Adipocyte (in vitro differentiated cells): ENCODE measurements at regions not wholly inside any gene's neighbourhood (a gene's known extent, or its start where the extent isn't known, plus 50 kb on each side); places are given as distances from the start of the nearest gene placed in this dataset.

Experiments
- DNase-seq: peaks from one replicate; pipeline ENCODE4 v3.0.0-alpha.2; 2015; ENCODE audit warnings: low read depth
- H3K27me3 ChIP-seq: replicated peaks from 2 replicates; pipeline ENCODE4 v1.7.0; 2013; ENCODE audit warnings: mild to moderate bottlenecking, low read length, moderate library complexity; ENCODE audit not compliant: control insufficient read depth, insufficient read depth
- H3K36me3 ChIP-seq: 2 replicates; pipeline ENCODE4 v1.7.0; 2013; ENCODE audit warnings: low read length, mild to moderate bottlenecking, moderate library complexity; ENCODE audit not compliant: control insufficient read depth, insufficient read depth, severe bottlenecking
- H3K4me1 ChIP-seq: 2 replicates; pipeline ENCODE4 v1.7.0; 2013; ENCODE audit warnings: mild to moderate bottlenecking, low read length, moderate library complexity; ENCODE audit not compliant: control insufficient read depth, insufficient read depth
- H3K4me3 ChIP-seq: 2 replicates; pipeline ENCODE4 v1.7.0; 2013; ENCODE audit warnings: mild to moderate bottlenecking, low read length, moderate library complexity
- H3K9ac ChIP-seq: 2 replicates; pipeline ENCODE4 v1.7.0; 2013; ENCODE audit warnings: mild to moderate bottlenecking, low read length, moderate library complexity
- H3K9me3 ChIP-seq: 2 replicates; pipeline ENCODE4 v1.7.0; 2013; ENCODE audit warnings: mild to moderate bottlenecking, low read length, moderate library complexity; ENCODE audit not compliant: control insufficient read depth

GRCh38 chr16:80459331-80459777 is 81.4 kb upstream of the DYNLRB2 start:
- Histone ChIP-seq H3K36me3 (no peaks in the 10 kb centered on the region), H3K9ac (no peak overlapping the region), H3K27me3 (no peaks in the 10 kb centered on the region), H3K4me1 (peaks cover 18% of the 10 kb centered on the region), H3K9me3 (no peaks in the 10 kb centered on the region), H3K4me3 (no peak overlapping the region)
- no peak for DNase-seq

- DNase-seq = no peak
- Histone ChIP-seq H3K4me3 (no peak overlapping the region), H3K9me3 (no peaks in the 10 kb centered on the region), H3K36me3 (no peaks in the 10 kb centered on the region), H3K27me3 (no peaks in the 10 kb centered on the region), H3K4me1 (peaks cover 18% of the 10 kb centered on the region), H3K9ac (no peak overlapping the region)
Measured at GRCh38 chr16:80457871-80458270, 82.9 kb upstream of the DYNLRB2 start.

DNA sequence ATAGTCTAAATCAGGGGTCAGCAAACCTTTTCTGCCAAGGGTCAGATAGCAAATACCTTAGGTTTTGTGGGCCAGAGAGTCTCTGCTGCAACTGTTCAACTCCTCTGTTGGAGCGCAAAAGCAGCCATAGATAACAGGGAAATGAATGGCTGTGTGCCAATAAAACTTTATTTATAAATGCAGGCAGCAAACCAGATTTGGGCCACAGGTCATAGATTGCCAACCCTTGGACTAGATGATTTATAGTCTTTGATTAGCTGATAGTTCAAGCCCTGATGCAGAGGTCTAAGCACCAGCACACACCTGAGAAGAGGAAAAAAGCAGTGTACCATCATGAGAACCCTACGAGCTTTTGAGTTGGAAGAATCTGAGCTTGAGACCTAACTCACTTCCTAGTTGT is 86.0 kb upstream of the DYNLRB2 start:
- no peaks in the 10 kb centered on the region for H3K27me3 ChIP-seq
- DNase-seq = no peak
- no peaks in the 10 kb centered on the region for H3K9me3 ChIP-seq
- no peaks in the 10 kb centered on the region for H3K36me3 ChIP-seq
- no peak overlapping the region for H3K4me3 ChIP-seq
- H3K4me1 ChIP-seq = peaks cover 10% of the 10 kb centered on the region
- H3K9ac ChIP-seq = no peak overlapping the region

DNA sequence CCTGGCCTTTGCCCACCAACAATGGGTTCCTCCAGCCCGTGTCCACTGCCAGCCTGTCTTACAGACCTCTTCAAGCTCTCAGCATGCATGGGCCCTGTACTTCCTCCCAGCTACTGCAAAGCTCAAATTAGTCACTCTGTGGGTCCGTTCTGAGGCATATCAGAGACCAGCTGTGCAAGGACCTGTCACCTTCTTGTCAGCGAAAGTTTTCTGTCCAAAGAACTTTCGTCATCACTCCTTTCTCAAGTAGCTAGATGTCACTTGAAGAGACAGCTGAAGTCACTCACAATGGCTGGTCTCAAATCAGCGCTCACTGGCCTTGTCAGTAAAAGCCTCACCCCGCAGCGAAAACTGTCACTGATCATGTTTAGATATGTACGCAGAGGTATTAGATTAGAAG is 91.4 kb upstream of the DYNLRB2 start:
- DNase-seq = no peak
- no peak overlapping the region for H3K9ac ChIP-seq

DNA sequence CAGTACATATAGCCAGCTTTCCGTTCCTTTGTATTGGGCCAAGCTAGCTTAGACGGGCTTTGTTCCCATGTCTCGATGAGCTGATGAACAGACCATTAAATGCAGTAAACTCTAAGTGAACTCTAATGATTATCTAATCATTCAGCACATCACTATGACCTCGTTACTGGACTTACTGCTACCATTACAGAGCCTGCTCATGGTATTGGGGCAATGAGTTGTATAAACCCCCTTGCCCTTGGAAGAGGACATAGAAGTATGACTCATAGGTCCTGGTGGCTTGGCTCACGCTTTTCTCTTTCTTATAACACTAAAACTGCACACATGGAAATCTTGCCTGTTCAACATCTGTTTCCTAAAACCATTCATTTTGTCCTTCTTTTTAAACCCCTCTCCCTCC is 93.6 kb upstream of the DYNLRB2 start:
- Histone ChIP-seq H3K27me3 (no peaks in the 10 kb centered on the region), H3K9me3 (no peaks in the 10 kb centered on the region)
- no peak for DNase-seq

More for the DNA sequence above, 91.4 kb upstream of the DYNLRB2 start:
- Histone ChIP-seq H3K4me1 (peaks cover 4% of the 10 kb centered on the region), H3K36me3 (no peaks in the 10 kb centered on the region), H3K27me3 (no peaks in the 10 kb centered on the region), H3K9me3 (no peaks in the 10 kb centered on the region), H3K4me3 (no peak overlapping the region)

DNA sequence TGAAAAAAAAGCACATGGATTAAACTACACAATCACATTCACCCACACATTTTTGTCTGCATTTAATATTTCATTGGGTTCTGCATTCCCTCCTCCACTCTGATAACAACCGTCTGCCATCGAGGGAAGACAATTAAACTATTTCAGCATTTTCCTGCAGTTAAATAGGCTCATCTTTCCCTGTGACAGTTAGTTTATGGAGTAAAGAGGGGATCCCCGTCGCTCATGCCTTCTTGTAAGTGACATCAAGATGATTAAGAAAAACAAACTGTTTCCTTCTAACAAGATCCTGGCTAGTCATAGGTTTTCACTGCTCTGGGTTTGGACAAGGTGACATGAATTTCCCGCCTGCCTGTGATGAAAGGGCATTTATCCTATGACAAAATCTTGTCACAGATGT is 98.0 kb upstream of the DYNLRB2 start:
- H3K9me3 ChIP-seq = no peaks in the 10 kb centered on the region
- no peak overlapping the region for H3K9ac ChIP-seq
- H3K36me3 ChIP-seq = no peaks in the 10 kb centered on the region
- no peak overlapping the region for H3K4me3 ChIP-seq
- peaks cover 4% of the 10 kb centered on the region for H3K4me1 ChIP-seq
- no peak for DNase-seq
- H3K27me3 ChIP-seq = no peaks in the 10 kb centered on the region

More for the DNA sequence above, 93.6 kb upstream of the DYNLRB2 start:
- H3K4me3 ChIP-seq = no peak overlapping the region
- H3K9ac ChIP-seq = no peak overlapping the region
- no peaks in the 10 kb centered on the region for H3K36me3 ChIP-seq
- peaks cover 4% of the 10 kb centered on the region for H3K4me1 ChIP-seq

- H3K9ac ChIP-seq = no peak overlapping the region
- no peaks in the 10 kb centered on the region for H3K4me1 ChIP-seq
- H3K4me3 ChIP-seq = no peak overlapping the region
- DNase-seq = no peak
- no peaks in the 10 kb centered on the region for H3K36me3 ChIP-seq
- no peaks in the 10 kb centered on the region for H3K9me3 ChIP-seq
- no peaks in the 10 kb centered on the region for H3K27me3 ChIP-seq
Measured at GRCh38 chr16:80441935-80442334, 98.9 kb upstream of the DYNLRB2 start.

- Histone ChIP-seq H3K9me3 (no peaks in the 10 kb centered on the region), H3K4me1 (no peaks in the 10 kb centered on the region), H3K27me3 (no peaks in the 10 kb centered on the region), H3K4me3 (no peak overlapping the region), H3K36me3 (no peaks in the 10 kb centered on the region), H3K9ac (no peak overlapping the region)
- no peak for DNase-seq
Measured at GRCh38 chr16:80440667-80441066, 100.1 kb upstream of the DYNLRB2 start.

DNA sequence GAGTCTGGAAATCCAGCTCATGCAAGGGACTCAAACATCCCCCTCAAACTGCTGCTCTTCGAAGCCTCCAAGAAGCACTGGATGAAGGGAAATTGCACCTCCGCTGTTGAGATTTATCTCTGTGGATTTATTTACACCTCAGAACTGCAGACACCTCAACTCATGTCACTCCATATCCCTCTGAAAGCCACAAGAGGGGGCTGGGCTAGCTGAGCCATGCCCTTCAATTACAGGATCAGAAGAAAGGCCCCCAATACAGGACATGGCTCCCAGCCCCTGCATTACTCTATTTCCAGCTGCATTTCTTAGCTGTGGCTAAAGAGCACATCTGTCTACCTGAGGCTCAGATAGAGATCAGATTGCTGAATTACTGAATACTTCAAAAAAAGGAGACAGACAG is 103.1 kb upstream of the DYNLRB2 start:
- DNase-seq = no peak
- Histone ChIP-seq H3K9ac (no peak overlapping the region), H3K27me3 (no peaks in the 10 kb centered on the region), H3K4me1 (no peaks in the 10 kb centered on the region), H3K36me3 (no peaks in the 10 kb centered on the region), H3K4me3 (no peak overlapping the region), H3K9me3 (no peaks in the 10 kb centered on the region)

- no peaks in the 10 kb centered on the region for H3K4me1 ChIP-seq
- H3K9me3 ChIP-seq = no peaks in the 10 kb centered on the region
- no peaks in the 10 kb centered on the region for H3K27me3 ChIP-seq
- no peak overlapping the region for H3K9ac ChIP-seq
- H3K36me3 ChIP-seq = no peaks in the 10 kb centered on the region
- DNase-seq = no peak
- no peak overlapping the region for H3K4me3 ChIP-seq
Measured at GRCh38 chr16:80436510-80436909, 104.3 kb upstream of the DYNLRB2 start.

DNA sequence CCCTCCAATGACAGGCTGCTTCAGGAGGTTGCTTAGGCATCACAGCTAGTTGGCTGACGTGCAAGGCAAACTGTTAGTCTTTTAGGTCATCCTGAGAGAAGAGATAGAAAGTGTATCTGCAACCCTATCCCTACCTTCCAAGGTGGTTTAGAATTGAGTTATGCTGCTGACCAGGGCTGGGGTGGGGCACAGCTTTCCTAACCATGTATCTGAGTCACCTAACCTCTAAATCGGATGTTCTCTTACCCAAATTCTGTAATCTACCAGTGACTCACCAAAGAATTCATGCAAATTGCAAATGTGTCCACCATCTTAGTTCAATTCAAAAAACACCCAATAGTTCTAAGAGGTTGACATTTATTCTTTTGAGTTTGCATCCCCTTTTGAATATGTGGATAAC is 107.2 kb upstream of the DYNLRB2 start:
- Histone ChIP-seq H3K9ac (no peak overlapping the region), H3K9me3 (peaks cover 15% of the 10 kb centered on the region), H3K4me3 (no peak overlapping the region), H3K36me3 (no peaks in the 10 kb centered on the region), H3K4me1 (no peaks in the 10 kb centered on the region), H3K27me3 (peaks cover 7% of the 10 kb centered on the region)
- DNase-seq = no peak

GRCh38 chr16:80427795-80428194 is 113.0 kb upstream of the DYNLRB2 start:
- H3K36me3 ChIP-seq = no peaks in the 10 kb centered on the region

More at GRCh38 chr16:80427795-80428194, 113.0 kb upstream of the DYNLRB2 start:
- Histone ChIP-seq H3K27me3 (peaks cover 11% of the 10 kb centered on the region), H3K4me3 (no peak overlapping the region), H3K9ac (no peak overlapping the region), H3K9me3 (peaks cover 15% of the 10 kb centered on the region), H3K4me1 (no peaks in the 10 kb centered on the region)
- no peak for DNase-seq
